Activated T-cell treated with anti-CD3 and anti-CD28 coated beads, Interleukin-2, amount 50 U/mL, for 72 hours (primary cell): ENCODE measurements at regions not wholly inside any gene's neighbourhood (a gene's known extent, or its start where the extent isn't known, plus 50 kb on each side); places are given as distances from the start of the nearest gene placed in this dataset.
"Not testable (repeated sequence)": the region's sequence is repeated elsewhere in the genome, so short reads cannot be mapped to it uniquely, and the experiment has no call there.

ENCODE experiments used
- ATAC-seq, 2 donors: fragments of 150-1000 bp; cut with Tn5 transposase; replicated peaks in 1 of 2; 2 replicates each; pipeline ENCODE4 v1.10.0; 2021; ENCODE audit warnings: moderate library complexity in 2 of 2, mild to moderate bottlenecking in 1 of 2
- DNase-seq, 2 donors: peaks; one replicate each; pipeline ENCODE4 v3.0.0; 2021 to 2022; ENCODE audit warnings: mixed read lengths in 1 of 2
- H3K27ac Mint-ChIP-seq: one replicate; pipeline ENCODE4 v1.8.0; 2022; ENCODE audit warnings: mild to moderate bottlenecking, moderate library complexity, mixed read lengths
- H3K27me3 Mint-ChIP-seq: one replicate; pipeline ENCODE4 v1.8.0; 2022; ENCODE audit warnings: low read depth, mixed read lengths
- H3K36me3 Mint-ChIP-seq, 2 donors: one replicate each; pipeline ENCODE4 v1.8.0; 2022; ENCODE audit warnings: mixed read lengths in 2 of 2, mild to moderate bottlenecking in 1 of 2; ENCODE audit not compliant: insufficient read depth in 2 of 2
- H3K4me1 Mint-ChIP-seq: one replicate; pipeline ENCODE4 v1.8.0; 2022; ENCODE audit warnings: low read depth, mixed read lengths
- H3K4me3 Mint-ChIP-seq, 2 donors: one replicate each; pipeline ENCODE4 v1.8.0; 2022; ENCODE audit warnings: mild to moderate bottlenecking in 2 of 2, mixed read lengths in 2 of 2, moderate library complexity in 2 of 2
- H3K9me3 Mint-ChIP-seq, 2 donors: one replicate each; pipeline ENCODE4 v1.8.0; 2022; ENCODE audit warnings: mixed read lengths in 2 of 2

DNA sequence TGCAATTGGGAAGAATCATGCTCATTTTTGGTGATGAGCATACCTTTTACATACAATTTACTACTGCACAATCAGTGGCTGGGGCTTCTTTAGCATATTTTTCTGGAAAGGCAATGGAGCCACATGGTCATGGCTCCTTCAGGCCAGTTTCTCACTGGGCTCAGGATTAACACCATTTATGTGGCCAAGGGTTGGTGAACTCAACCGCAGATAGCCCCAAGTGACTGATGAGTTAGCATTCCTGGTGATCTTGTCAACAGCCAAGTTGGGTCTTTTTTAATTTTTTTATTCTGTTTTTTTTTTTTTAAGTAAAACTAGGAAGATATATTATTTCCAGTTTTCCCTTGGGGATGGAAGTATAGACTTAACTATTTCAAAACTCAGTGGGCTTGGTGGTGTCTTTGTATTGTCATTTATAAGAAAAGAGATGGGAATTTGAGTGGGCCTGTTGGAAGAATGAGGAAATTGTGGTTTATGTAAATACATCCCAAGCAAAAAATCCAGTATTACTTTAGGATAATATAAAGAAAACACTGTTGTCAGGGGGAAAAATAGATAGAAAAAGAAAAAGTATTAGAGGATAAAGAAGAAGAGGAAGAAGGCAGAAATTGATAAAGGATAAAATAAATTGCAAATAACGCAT lies 397.4 kb downstream of the MAFB start:
- DNase-seq, result no peak
- Mint-ChIP-seq H3K27me3 (no peaks in the 10 kb centered on the region), H3K9me3 (no peaks in the 10 kb centered on the region), H3K4me3 (no peak overlapping the region), H3K4me1 (no peaks in the 10 kb centered on the region), H3K27ac (no peak overlapping the region), H3K36me3 (no peaks in the 10 kb centered on the region)
- no peak for ATAC-seq

DNA sequence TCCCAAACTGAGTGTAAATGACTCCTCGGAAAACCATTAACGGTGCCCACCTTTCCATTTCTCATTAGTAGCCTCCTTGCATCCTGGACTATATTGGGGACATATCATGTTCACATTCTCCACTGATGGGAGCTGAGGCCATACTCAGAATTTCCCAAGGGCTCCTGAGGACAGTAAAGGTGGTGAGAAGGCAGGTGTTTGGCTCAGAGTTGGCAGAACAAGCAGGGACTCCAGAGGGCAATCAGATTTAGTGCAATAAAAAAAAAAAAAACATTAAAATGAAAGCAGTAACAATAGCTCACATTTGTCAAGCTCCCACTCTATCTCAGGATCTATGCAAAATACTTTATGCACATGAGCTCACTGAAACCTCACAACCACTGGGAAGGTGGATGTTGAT lies 401.4 kb downstream of the MAFB start:
- no peaks in the 10 kb centered on the region for H3K9me3 Mint-ChIP-seq
- H3K27me3 Mint-ChIP-seq, result no peaks in the 10 kb centered on the region
- ATAC-seq (no peak), DNase-seq (no peak)
- H3K4me1 Mint-ChIP-seq, result no peaks in the 10 kb centered on the region
- no peak overlapping the region for H3K27ac Mint-ChIP-seq
- H3K36me3 Mint-ChIP-seq, result no peaks in the 10 kb centered on the region
- H3K4me3 Mint-ChIP-seq, result no peak overlapping the region

DNA sequence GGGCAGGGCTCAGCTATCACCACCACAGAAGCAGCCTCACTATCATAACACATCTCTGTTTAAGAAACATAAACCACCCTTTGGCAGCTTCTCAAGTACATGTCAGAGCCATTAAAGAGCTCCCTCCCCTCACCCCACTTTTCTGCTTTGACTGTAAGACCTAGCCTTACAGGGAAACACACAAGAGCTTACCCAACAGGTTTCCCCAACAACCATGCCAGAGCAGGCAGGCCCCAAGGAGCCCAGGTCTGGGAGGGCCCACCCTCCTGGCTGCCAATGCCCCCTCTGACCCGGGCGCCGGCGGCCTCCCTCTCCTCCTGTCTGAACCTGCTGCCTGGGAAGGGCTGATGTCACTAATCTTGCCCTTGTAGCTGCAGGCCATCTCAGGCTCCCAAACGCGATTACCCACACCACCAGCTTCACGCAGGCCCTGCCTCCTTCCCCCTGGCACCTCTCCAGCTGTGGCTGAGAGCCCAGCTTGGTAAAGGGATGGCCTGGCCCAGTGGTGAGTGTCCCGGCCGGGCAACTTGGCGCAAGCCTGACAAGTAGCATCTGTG lies 402.0 kb downstream of the MAFB start:
- no peaks in the 10 kb centered on the region for H3K36me3 Mint-ChIP-seq
- ATAC-seq, result no peak

DNA sequence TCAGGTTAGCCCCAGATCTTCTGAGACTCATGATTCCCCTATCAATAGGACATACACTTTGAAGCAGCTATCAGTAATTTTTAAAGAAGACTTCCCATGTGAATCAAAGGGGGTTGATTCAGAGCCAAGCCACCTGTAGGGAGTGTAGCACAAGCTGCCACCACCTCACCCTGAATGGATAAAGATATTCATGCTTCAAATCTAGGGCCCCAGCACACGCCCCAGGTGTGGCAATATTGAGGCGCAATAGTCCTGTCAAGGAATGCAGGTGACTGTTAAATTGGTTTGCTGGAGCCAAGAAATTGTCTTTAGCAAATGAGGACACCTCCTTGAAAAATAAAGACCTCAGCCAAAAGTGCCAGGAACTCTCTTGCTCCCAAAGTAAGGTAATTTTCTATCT lies 404.4 kb downstream of the MAFB start:
- Mint-ChIP-seq H3K27ac (no peak overlapping the region), H3K4me1 (no peaks in the 10 kb centered on the region), H3K4me3 (no peak overlapping the region), H3K27me3 (no peaks in the 10 kb centered on the region), H3K9me3 (peaks cover 0 to 2% of the 10 kb centered on the region in 2 donors), H3K36me3 (no peaks in the 10 kb centered on the region)
- no peak for DNase-seq
- ATAC-seq, result no peak

More for the DNA sequence above, 402.0 kb downstream of the MAFB start:
- H3K4me1 Mint-ChIP-seq, result no peaks in the 10 kb centered on the region
- no peak overlapping the region for H3K27ac Mint-ChIP-seq
- no peak overlapping the region for H3K4me3 Mint-ChIP-seq
- H3K27me3 Mint-ChIP-seq, result no peaks in the 10 kb centered on the region
- DNase-seq, result no peak
- no peaks in the 10 kb centered on the region for H3K9me3 Mint-ChIP-seq

DNA sequence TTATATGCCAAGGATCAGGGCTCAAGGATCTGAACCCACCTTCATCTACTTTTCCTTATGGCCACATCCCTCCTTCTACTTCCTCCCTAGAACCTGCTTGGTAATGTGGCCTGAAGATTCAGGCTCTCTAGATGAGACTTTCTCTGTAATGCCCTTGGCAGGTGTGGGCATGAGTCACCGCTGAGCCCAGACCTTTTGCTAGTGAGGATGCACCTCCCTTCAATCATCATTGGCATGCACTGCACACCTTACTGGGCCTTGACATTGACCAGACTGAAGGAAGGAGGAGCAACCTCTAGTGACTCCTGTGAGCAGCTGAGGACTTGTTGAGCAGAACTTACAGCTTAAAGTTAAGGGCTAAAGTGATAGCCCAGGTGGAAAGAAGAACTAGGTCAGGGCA lies 405.3 kb downstream of the MAFB start:
- no peak overlapping the region for H3K4me3 Mint-ChIP-seq
- DNase-seq (no peak), ATAC-seq (no peak)
- H3K36me3 Mint-ChIP-seq, result no peaks in the 10 kb centered on the region
- no peaks in the 10 kb centered on the region for H3K4me1 Mint-ChIP-seq
- no peaks in the 10 kb centered on the region for H3K27me3 Mint-ChIP-seq
- no peak overlapping the region for H3K27ac Mint-ChIP-seq
- H3K9me3 Mint-ChIP-seq, result peaks cover 0 to 2% of the 10 kb centered on the region in 2 donors

DNA sequence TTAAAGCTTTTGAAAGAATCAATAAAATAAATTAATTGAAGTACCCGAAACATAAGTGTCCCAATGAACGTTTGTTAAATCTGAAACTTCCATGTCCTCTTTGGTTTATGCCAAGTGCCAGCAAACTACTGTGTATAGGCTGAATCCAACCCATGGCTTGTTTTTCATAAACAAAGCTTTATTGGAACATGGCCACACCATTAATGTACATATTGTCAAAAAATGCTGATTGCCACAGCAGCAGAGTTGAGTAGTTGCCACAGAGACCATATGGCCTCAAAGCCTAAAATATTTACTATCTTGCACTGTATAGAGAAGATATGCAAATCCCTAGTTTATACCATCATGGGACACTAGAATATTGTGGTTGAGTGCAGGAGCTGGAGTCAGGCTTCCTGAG lies 406.1 kb downstream of the MAFB start:
- DNase-seq, result no peak
- peaks cover 0 to 2% of the 10 kb centered on the region in 2 donors for H3K9me3 Mint-ChIP-seq

DNA sequence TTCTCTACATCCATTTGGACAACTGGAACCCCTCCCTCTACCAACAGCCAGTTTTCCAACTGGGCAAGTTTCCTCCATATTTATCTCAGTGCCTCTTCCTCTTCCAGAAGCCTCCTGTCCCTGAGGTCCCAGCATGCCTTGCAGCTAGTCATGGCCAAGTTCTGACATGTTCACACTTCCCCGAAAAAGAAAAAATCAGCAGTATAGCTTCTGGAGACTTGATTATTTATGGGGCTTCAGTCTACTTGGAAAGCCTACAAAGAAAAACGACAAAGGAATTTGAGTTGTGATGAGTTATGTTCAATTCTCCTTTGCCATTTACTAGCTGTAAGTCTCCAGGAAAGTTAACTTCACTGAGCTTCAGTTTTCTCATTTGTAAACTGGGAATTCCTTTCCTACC lies 406.5 kb downstream of the MAFB start:
- Mint-ChIP-seq H3K27ac (no peak overlapping the region), H3K27me3 (no peaks in the 10 kb centered on the region), H3K4me3 (no peak overlapping the region), H3K36me3 (no peaks in the 10 kb centered on the region), H3K9me3 (peaks cover 0 to 2% of the 10 kb centered on the region in 2 donors), H3K4me1 (no peaks in the 10 kb centered on the region)
- DNase-seq (no peak), ATAC-seq (no peak)

More for the DNA sequence above, 406.1 kb downstream of the MAFB start:
- H3K27me3 Mint-ChIP-seq, result no peaks in the 10 kb centered on the region
- H3K36me3 Mint-ChIP-seq, result no peaks in the 10 kb centered on the region
- no peaks in the 10 kb centered on the region for H3K4me1 Mint-ChIP-seq
- no peak overlapping the region for H3K4me3 Mint-ChIP-seq
- no peak overlapping the region for H3K27ac Mint-ChIP-seq
- ATAC-seq, result no peak

DNA sequence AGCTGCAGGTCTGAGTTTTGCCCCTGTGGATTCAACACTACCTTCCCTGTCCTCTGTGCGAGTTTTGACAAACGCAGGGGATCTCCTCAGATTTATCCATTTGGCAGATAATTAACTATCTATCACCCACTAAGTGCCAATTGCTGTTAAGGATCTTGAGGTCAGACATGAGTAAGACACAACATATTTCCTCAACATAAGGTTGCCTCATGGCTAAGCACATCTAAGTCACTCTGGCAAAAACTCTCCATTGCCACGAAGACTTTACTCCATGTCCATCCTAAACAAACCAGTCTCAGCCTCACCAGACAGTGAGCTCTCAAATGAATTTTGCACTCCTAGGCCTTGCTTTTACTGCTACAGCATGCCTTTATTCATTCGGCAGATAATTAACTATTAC lies 408.4 kb downstream of the MAFB start:
- DNase-seq (no peak), ATAC-seq (no peak)
- H3K27me3 Mint-ChIP-seq, result no peaks in the 10 kb centered on the region
- peaks cover 0 to 2% of the 10 kb centered on the region in 2 donors for H3K9me3 Mint-ChIP-seq
- no peaks in the 10 kb centered on the region for H3K4me1 Mint-ChIP-seq
- no peak overlapping the region for H3K4me3 Mint-ChIP-seq
- H3K36me3 Mint-ChIP-seq, result no peaks in the 10 kb centered on the region
- no peak overlapping the region for H3K27ac Mint-ChIP-seq

DNA sequence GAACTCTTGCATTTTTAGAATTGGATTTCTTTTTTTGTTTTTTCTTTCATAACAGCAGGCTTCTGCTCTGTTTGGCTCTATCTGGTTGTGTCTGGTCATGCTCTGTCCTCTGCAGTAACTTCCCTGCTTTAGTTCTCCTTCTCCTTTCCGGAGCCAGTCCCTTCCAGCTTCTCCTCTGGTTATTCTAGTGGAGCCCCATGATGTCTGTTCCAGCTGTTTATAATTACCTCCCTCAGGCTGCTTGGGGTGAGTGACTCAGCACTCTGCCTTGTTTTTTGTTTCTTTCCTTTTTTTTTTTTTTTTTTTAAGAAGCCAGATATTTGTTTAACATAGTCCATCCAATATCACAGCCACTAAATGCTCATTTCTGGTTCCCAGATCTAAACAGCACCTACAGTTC lies 409.6 kb downstream of the MAFB start:
- no peaks in the 10 kb centered on the region for H3K27me3 Mint-ChIP-seq

DNA sequence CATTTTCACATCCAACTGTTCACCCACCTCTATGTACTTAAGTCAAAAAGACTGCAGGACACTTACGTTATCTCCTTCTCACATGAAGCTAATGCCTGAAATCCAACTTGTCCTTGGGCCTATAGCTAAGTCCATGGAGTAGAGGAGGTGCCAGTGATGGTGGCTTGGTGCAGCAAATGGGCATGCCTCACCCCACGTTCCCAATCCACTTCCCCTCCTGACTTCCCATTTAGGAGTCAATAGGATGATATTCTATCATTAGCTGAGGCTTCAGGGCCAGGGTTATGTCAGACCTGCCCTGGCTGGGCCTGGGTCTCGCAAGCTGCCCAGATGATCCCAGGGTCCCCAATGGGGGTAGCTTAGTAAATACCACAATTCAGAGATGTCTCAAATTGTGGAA lies 410.4 kb downstream of the MAFB start:
- no peaks in the 10 kb centered on the region for H3K36me3 Mint-ChIP-seq
- H3K4me3 Mint-ChIP-seq, result no peak overlapping the region
- no peak overlapping the region for H3K27ac Mint-ChIP-seq
- H3K4me1 Mint-ChIP-seq, result no peaks in the 10 kb centered on the region
- ATAC-seq (no peak), DNase-seq (no peak)
- peaks cover 0 to 2% of the 10 kb centered on the region in 2 donors for H3K9me3 Mint-ChIP-seq
- H3K27me3 Mint-ChIP-seq, result no peaks in the 10 kb centered on the region

More for the DNA sequence above, 409.6 kb downstream of the MAFB start:
- H3K9me3 Mint-ChIP-seq, result peaks cover 0 to 2% of the 10 kb centered on the region in 2 donors
- H3K4me1 Mint-ChIP-seq, result no peaks in the 10 kb centered on the region
- ATAC-seq (no peak), DNase-seq (no peak)
- no peak overlapping the region for H3K4me3 Mint-ChIP-seq
- no peak overlapping the region for H3K27ac Mint-ChIP-seq
- H3K36me3 Mint-ChIP-seq, result no peaks in the 10 kb centered on the region

DNA sequence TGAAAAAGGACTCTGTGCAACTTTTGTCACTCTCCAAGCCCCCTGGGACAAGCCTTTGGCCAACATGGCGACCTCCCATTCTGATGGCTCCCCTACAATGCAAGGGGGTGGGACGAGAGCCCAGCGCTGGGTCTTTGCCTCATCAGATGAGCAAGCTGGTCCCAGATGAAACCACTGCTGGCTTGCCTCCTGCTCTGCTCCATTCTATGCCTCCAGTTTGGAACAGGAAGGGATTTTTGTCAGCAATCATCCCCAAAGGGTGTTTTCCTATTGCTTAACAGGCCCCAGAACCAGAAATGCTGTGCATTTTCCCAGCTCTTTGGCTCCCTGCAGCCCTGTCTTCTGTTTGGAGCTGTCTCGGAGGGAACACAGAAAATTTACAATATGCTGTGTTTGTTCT lies 412.7 kb downstream of the MAFB start:
- Mint-ChIP-seq H3K4me3 (no peak overlapping the region), H3K27me3 (no peaks in the 10 kb centered on the region), H3K27ac (no peak overlapping the region), H3K4me1 (no peaks in the 10 kb centered on the region), H3K36me3 (no peaks in the 10 kb centered on the region), H3K9me3 (peaks cover 0 to 6% of the 10 kb centered on the region in 2 donors)
- no peak for DNase-seq
- ATAC-seq, result no peak

DNA sequence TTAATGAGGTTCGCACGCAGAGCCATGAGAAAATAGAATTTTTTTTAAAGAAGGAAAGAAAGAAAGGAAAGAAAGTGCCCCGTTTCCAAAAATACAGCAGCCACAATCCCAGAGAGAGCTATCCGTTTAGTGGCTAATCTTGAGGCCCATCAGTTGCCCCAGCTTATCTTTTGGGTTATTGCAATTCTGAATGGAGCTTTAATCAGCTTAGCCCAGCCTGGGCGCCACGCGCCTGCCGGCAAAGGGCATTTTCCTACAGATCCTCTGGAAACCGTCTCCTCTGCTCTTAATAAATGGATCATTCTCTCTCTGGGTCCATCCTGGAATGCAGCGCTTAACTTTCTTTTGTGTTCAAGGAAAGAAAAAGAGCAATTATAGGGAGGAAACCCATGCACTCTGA lies 413.3 kb downstream of the MAFB start:
- Mint-ChIP-seq H3K36me3 (no peaks in the 10 kb centered on the region), H3K4me1 (no peaks in the 10 kb centered on the region), H3K27me3 (no peaks in the 10 kb centered on the region), H3K9me3 (peaks cover 0 to 6% of the 10 kb centered on the region in 2 donors), H3K27ac (no peak overlapping the region), H3K4me3 (no peak overlapping the region)
- DNase-seq (no peak), ATAC-seq (no peak)

DNA sequence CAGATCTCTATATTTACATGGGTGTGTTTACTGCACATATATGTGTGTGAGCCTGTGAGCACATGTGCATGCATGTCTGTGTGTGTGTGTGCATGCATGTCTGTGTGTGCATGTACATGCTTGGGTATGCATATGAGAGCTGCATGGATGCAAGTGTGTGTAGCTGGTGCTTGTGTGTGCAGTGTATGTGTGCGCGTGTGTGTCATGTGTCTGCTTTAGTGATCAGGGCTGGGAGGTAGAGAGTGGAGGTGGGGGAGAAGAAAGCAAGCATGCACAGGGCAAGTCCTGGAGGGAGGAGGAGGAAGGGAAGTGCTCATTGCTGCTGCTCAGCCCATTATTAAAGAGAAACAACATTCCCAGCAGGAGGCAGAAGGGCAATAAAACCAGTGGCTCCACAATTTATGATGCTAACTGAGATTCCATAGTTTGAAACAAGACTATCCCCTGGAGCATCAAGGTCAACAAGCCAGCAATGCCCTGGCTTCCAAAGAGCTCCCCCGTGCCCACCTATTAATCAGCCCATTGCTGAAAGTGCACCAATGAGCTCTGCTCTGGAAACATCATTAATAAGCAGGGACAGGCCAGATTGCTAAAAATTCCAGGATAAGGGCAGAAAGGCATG lies 414.0 kb downstream of the MAFB start:
- no peak for ATAC-seq
- Mint-ChIP-seq H3K27ac (no peak overlapping the region), H3K27me3 (no peaks in the 10 kb centered on the region), H3K4me1 (no peaks in the 10 kb centered on the region), H3K4me3 (no peak overlapping the region), H3K36me3 (no peaks in the 10 kb centered on the region), H3K9me3 (peaks cover 0 to 4% of the 10 kb centered on the region in 2 donors)
- no peak for DNase-seq

DNA sequence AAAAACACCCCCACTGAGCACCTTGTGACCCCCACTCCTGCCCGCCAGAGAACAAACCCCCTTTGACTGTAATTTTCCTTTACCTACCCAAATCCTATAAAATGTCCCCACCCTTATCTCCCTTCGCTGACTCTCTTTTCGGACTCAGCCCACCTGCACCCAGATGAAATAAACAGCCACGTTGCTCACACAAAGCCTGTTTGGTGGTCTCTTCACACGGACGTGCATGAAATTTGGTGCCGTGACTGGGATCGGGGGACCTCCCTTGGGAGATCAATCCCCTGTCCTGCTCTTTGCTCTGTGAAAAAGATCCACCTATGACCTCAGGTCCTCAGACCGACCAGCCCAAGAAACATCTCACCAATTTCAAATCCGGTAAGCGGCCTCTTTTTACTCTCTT lies 419.8 kb downstream of the MAFB start:
- not testable (repeated sequence) for H3K9me3 Mint-ChIP-seq, H3K27ac Mint-ChIP-seq, ATAC-seq, H3K4me1 Mint-ChIP-seq, H3K27me3 Mint-ChIP-seq, H3K36me3 Mint-ChIP-seq, H3K4me3 Mint-ChIP-seq, DNase-seq
